ENCODE measurements at regions not wholly inside any gene's neighbourhood (a gene's known extent, or its start where the extent isn't known, plus 50 kb on each side); places are given as distances from the start of the nearest gene placed in this dataset.
"Not testable (repeated sequence)": the region's sequence is repeated elsewhere in the genome, so short reads cannot be mapped to it uniquely, and the experiment has no call there.

DNA sequence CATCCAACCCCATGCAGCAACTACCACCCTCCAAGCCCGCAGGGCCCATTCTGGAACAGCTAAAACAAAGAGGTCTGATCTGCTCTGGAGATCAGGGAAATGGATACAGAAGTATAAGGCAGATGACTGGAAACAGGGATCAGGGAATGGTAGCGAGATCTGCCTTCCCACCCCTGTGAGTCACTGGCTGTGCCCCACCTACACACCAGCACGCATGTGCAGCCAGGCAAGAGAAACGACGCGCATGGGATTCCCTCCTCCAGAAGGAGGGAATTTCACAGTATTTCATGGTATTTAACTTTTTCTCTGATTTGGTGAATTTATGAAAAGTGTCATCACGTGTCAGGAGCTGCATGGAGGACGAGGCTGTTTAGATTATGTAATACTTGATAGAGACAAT, 116.7 kb downstream of the ARRDC4 start:
- no peak for DNase-seq (ENCODE audit: low read depth)
- H3K4me3 ChIP-seq (ENCODE audit: low read depth, low read length), result no peak overlapping the region
- in situ Hi-C loops (cut with HindIII; ENCODE audit: low sequenced_read_pairs), result no loop called here
- TF ChIP-seq, protein P1, sequence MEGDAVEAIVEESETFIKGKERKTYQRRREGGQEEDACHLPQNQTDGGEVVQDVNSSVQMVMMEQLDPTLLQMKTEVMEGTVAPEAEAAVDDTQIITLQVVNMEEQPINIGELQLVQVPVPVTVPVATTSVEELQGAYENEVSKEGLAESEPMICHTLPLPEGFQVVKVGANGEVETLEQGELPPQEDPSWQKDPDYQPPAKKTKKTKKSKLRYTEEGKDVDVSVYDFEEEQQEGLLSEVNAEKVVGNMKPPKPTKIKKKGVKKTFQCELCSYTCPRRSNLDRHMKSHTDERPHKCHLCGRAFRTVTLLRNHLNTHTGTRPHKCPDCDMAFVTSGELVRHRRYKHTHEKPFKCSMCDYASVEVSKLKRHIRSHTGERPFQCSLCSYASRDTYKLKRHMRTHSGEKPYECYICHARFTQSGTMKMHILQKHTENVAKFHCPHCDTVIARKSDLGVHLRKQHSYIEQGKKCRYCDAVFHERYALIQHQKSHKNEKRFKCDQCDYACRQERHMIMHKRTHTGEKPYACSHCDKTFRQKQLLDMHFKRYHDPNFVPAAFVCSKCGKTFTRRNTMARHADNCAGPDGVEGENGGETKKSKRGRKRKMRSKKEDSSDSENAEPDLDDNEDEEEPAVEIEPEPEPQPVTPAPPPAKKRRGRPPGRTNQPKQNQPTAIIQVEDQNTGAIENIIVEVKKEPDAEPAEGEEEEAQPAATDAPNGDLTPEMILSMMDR (IDR thresholded peaks at IDR 0.05; ENCODE audit: low read depth, low read length, missing control alignments), result no peak

DNA sequence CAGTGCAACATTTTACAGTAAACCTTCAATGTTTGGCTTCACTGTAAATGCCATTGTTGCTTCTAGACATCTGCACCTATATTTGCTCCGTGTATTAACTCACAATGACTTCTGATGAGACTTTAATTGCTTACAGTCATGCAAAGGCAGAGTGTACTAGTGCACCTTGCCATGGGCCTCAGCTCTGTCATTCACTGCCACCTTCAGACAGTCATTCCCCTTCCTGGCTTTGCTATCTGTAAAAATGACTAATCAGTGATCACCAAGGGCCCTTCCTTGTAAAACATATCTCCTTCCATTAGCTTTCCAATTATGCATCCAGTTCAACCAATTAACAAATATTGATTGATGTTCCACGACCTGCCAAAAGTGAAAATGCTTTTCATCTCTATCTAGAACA, 120.3 kb downstream of the ARRDC4 start:
- in situ Hi-C loops (cut with HindIII; ENCODE audit: low sequenced_read_pairs), result no loop called here
- TF ChIP-seq, protein P1 (IDR thresholded peaks at IDR 0.05; ENCODE audit: low read depth, low read length, missing control alignments), result no peak
- DNase-seq (ENCODE audit: low read depth), result no peak
- no peak overlapping the region for H3K4me3 ChIP-seq (ENCODE audit: low read depth, low read length)

DNA sequence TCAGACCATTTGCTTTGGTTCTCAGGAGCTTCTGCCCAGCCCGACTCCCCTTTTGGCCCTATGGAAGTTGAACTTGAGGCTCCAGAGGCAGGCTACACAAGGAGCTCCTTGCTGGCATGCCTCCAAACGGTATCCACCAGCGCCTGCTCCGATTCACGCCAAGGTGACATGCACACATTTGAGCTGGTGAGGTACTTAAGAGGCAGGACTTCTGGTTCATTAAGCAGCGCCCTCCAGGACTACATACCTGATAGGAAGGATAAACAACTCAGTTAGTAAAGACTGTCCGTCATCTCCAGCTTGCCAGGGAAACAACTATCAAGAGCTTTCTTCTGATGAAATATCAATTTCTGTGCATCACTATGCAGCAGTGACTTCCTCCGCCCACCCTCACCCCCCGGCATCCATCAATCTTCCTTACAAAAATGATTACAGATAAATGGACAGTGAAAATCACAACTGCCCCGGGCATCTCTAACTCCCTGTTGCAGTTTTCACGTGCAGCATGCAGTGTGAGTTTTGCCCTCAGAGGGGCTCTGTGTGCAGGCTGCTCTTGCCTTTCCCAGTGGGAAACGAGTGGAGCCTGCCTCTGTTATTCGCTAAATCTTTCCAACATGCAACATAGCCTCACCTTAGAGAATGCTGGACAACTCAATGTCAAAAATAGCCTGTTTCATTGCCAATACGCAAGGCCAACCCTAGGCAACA, 122.9 kb downstream of the ARRDC4 start:
- no peak overlapping the region for H3K4me3 ChIP-seq (ENCODE audit: low read depth, low read length)
- no peak for DNase-seq (ENCODE audit: low read depth)
- TF ChIP-seq, protein P1 (IDR thresholded peaks at IDR 0.05; ENCODE audit: low read depth, low read length, missing control alignments), result no peak
- in situ Hi-C loops (cut with HindIII; ENCODE audit: low sequenced_read_pairs), result no loop called here

DNA sequence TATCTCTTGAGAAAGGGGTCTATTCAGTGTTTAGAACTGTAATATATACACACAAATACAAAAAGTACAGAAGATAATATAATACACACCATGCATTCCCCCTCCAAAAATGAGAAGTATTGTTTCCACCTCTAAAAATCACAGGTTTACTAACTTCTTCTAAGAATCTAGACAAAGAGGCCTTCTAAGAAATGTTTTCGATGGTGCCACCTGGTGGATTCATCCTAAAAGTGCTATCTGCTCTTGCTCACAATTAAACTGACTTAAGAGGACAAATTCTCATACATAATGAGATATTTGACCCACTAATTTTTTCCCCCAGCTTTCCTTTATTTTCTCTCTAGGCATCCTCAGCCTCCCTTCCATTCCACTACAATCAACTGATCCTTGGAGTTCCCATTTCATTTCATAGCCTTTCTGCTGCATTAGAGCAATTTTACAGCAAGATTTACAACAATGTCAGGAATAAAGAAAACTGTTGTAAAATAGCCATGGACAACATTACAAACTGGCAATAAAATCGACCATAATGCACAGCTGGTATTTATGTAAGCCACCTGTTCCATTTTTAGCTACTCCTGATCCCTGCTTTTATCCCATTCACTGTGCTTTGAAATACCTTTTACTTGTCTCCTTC, 124.6 kb downstream of the ARRDC4 start:
- TF ChIP-seq, protein P1 (IDR thresholded peaks at IDR 0.05; ENCODE audit: low read depth, low read length, missing control alignments), result peak; percentile 63
- in situ Hi-C loops (cut with HindIII; ENCODE audit: low sequenced_read_pairs), result no loop called here
- DNase-seq (ENCODE audit: low read depth), result peak; percentile 77
- no peak overlapping the region for H3K4me3 ChIP-seq (ENCODE audit: low read depth, low read length)

DNA sequence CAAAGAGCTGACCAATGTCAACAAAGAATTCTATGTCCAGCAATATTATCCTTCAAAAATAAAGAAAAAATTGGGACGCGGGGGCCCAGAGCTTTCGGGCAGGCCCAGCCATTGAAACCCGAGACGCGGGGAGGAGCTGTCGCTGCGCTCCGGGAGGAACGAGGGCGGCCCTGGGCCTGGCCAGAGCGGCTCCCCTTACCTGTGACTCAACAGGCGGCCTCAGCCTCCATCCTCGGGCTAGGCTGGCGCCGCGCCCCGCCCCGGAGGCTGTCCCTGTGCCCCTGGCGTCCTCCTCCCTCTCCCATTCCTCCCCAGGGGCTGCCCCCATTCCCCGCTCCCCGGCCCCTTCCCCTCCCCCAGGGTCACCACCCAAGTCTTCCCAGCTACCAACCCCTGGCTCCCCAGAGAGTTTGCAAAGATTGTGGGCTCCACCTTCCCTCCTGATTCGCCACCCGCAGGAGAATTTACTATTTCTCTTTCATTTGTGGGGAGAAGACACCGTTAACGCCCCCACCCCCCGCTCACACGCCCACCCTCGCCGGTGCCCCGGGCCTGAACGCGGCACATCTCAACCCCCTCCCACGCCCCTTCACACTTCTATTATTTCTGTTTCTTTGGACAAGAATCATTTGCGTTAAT, 127.9 kb downstream of the ARRDC4 start:
- H3K4me3 ChIP-seq (ENCODE audit: low read depth, low read length); in situ Hi-C loops (cut with HindIII; ENCODE audit: low sequenced_read_pairs); DNase-seq (ENCODE audit: low read depth): not testable (repeated sequence)

DNA sequence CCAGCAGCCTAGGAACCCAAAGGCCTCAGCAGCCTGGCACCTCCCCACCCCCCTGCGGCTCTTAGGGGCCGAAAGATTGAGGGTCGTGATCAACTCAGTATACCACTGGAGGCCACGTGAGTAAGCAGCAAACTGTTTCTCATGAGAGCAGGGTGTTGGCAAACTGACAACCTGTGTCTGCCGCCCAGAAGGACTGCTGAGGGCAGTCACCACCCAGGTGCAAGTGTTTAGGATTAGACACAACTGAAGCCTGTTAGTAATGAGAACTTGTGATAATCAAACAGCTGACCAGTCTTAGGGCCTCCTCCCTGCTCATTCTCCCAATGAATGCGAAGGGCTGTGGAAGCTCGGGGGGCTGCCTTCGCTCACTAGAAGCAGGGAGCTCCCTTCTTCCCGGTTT, 128.8 kb downstream of the ARRDC4 start:
- H3K4me3 ChIP-seq (ENCODE audit: low read depth, low read length); DNase-seq (ENCODE audit: low read depth); in situ Hi-C loops (cut with HindIII; ENCODE audit: low sequenced_read_pairs): not testable (repeated sequence)

DNA sequence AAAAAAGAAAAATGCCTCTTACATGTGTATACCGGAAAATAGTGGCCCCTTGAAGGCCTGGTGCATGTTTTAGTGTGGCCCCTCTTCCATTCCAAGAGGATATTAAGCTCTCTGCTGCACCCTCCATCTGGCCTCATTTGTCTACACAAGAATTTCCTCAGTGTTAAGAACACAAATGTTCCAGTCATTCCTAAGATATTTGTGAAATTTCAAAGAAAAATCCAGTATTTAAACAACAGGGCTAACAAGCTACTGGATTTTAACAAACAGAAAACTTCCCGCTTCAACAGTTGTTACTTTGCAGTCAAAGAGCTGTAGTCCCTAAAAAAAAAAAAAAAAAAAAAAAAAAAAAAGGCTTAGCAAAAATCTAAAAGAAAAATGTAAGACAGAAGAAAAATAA, 137.5 kb downstream of the ARRDC4 start:
- DNase-seq (ENCODE audit: low read depth); H3K4me3 ChIP-seq (ENCODE audit: low read depth, low read length); in situ Hi-C loops (cut with HindIII; ENCODE audit: low sequenced_read_pairs): not testable (repeated sequence)

DNA sequence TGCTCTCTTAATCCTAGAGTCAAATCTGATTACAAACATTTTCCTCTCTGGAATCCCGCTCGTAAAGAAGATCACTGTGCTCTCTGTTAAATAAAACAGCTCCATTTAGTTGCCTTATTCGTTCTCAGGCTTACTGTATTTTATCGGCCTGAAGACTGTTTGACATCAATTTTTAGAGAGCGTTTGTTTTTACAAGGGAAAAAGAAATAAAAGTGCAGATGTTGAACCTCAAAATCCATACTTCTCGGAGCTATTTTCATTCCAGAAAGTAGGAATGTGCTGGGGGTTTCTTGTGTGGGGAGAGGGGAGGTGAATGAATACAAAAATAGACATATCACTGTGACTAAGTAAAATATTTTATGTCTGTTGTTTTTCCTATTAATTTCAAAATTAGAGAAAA, 140.1 kb downstream of the ARRDC4 start:
- H3K4me3 ChIP-seq (ENCODE audit: low read depth, low read length); DNase-seq (ENCODE audit: low read depth); in situ Hi-C loops (cut with HindIII; ENCODE audit: low sequenced_read_pairs): not testable (repeated sequence)
